NCI-H774 (cell line): ENCODE measurements at regions not wholly inside any gene's neighbourhood (a gene's known extent, or its start where the extent isn't known, plus 50 kb on each side); places are given as distances from the start of the nearest gene placed in this dataset.
"Not testable (repeated sequence)": the region's sequence is repeated elsewhere in the genome, so short reads cannot be mapped to it uniquely, and the experiment has no call there.

Experiments
- DNase-seq: peaks from one replicate; lab custom pipeline; 2025; lab: John Stamatoyannopoulos, UW

GRCh38 chr16:16448423-16448822 lies 69.5 kb downstream of the NPIPA7 start:
- not testable (repeated sequence) for DNase-seq

DNA sequence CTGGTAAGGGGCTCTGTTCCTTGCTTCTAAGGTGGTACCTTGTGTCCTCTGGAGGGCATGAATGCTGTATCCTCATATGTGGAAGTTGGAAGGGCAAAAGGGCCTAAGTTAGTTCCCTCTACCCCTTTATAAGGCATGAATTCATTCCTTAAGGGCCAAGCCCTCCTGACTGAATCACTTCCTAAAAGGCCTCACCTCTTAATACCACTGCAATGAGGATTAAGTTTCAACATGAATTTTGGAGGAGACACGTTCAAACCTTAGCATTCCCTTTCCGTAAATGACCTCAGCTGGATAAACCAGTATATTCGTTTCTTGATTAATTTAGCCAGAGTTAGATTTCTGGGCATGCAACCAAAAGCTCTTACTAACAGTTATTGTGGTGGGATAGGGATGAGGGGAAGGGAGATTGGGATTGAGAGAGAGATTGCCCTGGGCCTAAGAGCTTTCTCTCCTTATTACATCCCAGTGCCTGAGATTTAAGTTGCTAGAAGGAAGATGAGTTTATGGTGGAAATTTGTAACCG lies 70.8 kb downstream of the NPIPA7 start:
- not testable (repeated sequence) for DNase-seq

DNA sequence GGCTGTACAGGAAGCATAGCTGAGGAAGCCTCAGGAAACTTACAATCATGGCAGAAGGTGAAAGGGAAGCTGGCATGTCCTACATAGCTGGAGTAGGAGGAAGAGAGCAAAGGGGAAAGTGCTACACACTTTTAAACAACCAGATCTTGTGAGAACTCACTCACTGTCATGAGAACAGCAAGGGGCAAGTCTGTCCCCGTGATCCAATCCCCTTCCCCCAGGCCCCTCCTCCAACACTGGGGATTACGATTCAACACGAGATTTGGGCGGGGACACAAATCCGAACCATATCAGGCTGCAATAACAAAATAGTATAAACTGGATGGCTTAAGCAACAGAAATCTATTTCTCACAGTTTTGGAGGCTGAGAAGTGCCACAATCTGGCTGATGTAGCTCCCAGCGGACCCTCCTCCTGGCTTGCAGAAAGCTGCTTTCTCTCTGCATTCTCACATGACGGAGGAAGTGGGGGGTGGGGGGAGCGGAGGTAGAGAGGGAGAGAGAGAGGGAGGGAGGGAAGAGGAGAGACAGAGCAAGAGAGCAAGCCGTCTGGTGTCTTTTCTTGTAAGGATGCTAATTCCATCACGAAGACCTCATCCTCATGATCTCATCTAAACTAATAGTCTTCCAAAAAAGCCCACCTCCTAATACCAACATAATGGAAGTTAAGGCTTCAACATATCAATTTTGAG lies 72.9 kb downstream of the NPIPA7 start:
- not testable (repeated sequence) for DNase-seq

- not testable (repeated sequence) for DNase-seq
Observed at GRCh38 chr16:16458579-16458978, 79.6 kb downstream of the NPIPA7 start.

DNA sequence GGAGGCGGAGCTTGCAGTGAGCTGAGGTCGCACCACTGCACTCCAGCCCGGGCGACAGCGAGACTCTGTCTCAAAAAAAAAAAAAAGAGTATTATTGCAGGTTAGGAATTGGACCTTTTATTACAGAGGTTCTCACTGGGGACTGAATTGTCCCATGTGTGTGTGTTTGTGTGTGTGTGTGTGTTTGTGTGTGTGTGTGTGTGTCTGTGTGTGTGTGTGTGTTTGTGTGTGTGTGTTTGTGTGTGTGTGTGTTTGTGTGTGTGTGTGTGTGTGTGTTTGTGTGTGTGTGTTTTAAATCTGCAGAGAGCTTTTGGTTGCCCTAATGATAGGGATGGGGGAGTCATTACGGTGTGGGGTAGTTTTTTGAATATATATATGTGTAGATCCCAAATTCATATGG lies 84.9 kb downstream of the NPIPA7 start:
- not testable (repeated sequence) for DNase-seq

- not testable (repeated sequence) for DNase-seq
Observed at GRCh38 chr16:16488919-16489318, 110.0 kb downstream of the NPIPA7 start.

- DNase-seq: not testable (repeated sequence)
Observed at GRCh38 chr16:16489466-16489865, 110.5 kb downstream of the NPIPA7 start.

DNA sequence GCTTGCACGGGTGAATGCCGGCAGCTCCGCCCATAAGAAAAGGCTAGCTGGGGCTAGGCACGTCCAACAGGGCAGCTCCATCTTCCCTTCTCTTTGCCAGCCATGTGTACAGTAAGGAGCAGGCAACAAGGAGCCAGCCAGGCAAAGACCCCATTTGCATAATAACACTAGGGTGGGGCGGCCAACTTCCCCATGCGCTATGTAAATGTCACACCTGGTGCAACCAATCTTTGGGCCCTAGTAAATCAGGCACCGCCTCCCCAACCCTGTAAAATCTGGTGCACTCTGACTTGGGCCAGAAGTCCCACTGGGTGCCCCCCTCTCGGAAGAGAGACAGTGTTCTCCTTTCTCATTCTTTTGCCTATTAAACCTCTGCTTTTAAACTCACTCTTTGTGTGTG lies 115.2 kb downstream of the NPIPA7 start:
- not testable (repeated sequence) for DNase-seq

GRCh38 chr16:16494998-16495397 lies 116.1 kb downstream of the NPIPA7 start:
- not testable (repeated sequence) for DNase-seq

DNA sequence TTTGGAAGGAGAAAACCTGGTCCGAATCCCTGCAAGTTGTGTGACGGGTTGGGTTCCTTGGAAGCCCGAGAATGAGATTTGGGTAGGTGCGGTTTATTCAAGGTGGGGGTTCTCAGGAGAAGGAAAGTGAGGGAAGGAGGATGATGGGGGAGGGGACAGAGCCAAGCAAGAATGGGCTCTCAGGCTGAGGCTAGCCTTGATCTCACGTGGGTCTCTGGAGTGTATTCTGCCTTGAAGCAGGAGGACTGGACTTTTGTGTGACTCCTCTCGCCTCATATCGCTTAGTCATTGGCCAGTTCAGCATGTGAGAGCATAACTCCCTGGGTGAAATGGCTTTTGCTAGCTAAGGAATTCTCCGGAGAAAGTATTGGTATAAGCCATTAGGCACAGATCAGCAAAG lies 120.9 kb downstream of the NPIPA7 start:
- not testable (repeated sequence) for DNase-seq

- DNase-seq: not testable (repeated sequence)
Observed at GRCh38 chr16:16507041-16507440, 128.1 kb downstream of the NPIPA7 start.

DNA sequence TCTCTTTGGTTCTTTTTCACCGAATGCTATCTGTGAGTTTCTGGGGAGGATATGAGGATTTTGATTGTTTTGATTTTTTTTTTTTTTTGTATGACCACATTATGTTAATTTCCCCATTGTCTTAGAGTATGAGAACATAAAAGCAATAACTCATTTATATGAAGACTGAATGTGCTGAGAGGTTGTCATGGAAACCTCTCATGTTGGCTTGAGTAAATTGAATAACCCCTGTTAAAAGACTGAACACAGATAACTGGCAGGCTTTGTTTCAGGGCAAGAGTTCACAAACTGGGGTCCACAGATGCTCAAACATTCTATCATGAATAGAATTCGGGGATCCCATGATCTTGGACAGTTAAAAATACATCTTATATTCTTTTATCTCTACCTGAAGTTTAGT lies 129.4 kb downstream of the NPIPA7 start:
- not testable (repeated sequence) for DNase-seq

- not testable (repeated sequence) for DNase-seq
Observed at GRCh38 chr16:16519395-16519794, 140.5 kb downstream of the NPIPA7 start.

DNA sequence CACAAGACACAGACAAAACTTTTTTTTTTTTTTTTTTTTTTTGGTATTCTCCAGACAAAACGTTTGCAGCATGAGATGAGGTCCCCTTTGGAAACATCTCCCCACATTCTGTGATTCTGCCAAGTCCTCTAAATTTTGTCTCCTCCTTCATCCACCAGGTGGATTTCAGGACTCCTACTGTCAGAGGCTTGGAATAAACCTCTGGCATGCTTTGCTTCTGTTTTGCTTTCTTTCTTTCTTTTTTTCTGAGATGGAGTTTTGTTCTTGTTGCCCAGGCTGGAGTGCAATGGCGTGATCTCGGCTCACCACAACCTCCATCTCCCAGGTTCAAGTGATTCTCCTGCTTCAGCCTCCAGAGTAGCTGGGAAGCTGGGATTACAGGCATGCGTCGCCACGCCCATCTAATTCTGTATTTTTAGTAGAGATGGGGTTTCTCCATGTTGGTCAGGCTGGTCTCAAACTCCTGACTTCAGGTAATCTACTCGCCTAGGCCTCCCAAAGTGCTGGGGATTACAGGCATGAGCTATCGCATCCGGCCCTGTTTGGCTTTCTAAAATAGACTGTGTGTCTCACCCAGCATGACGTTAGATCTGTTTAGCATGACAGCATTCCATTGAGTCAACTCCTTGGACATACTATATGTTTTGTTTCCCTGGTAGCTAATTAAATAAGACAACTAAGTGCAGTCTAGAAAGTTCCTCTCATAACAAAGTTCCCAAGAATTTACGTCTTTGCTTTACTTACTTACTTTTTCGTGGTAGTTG lies 142.5 kb downstream of the NPIPA7 start:
- DNase-seq: not testable (repeated sequence)

DNA sequence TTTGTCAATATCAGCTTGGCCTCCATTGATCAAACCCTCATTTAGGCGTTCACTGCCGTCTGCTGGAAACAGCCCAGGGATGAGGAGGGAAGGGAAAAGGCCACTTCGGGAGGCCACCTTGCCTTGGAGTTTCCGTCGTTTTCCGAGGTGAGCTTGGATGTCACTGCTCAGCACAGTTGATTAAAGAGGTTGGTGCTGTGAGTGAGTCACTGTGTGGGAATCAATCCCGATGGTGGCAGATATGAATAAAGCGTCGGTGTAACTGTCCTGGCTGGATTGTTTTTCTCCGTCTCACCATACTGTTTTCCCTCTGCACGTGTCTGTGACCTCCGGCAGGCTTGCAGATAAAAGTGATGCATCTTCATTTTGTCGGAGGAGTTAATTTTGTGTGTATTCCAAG lies 148.1 kb downstream of the NPIPA7 start:
- DNase-seq: not testable (repeated sequence)

GRCh38 chr16:16530744-16531143 lies 151.8 kb downstream of the NPIPA7 start:
- DNase-seq: not testable (repeated sequence)

GRCh38 chr16:16535565-16535964 lies 156.6 kb downstream of the NPIPA7 start:
- not testable (repeated sequence) for DNase-seq

DNA sequence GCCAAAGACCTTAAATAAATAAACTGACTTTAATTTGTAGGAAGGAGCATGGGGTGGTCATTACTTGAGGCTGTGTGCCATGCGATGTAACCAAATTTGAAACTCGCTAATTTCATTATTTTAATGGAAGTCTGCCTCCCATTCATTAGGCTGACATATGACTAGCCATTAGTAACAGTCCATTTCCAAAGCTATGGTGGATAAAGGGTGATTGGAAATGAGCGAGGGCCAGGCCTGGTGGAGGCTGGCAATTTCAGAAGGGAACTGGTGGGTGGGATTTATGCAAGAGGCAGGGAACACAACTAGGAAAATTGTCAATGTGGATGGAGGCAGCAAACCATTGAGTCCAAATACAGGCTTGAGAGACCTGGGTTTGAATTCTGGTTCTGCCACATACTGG lies 157.2 kb downstream of the NPIPA7 start:
- not testable (repeated sequence) for DNase-seq

DNA sequence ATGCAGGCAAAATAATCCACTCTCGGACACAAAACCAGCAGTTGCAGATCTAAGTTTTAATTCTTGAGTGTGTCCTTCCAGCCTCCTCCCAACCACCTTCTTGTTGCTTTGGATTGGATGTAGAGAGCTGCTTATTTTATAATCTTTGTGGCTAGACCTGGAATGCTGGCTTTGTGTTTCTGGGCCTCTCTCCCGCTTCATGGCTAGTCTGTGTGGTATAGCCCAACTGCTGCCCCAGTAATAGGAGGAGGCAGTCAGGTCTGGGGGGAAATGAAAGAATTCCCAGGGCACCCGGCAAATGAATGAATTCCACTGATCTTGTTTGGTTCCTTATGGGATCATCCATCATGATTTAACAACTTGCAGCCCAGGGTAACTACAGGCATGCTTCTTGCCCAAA lies 170.8 kb downstream of the NPIPA7 start:
- DNase-seq: not testable (repeated sequence)

- DNase-seq: not testable (repeated sequence)
Observed at GRCh38 chr16:16550824-16551223, 171.9 kb downstream of the NPIPA7 start.

- not testable (repeated sequence) for DNase-seq
Observed at GRCh38 chr16:16552819-16553340, 173.9 kb downstream of the NPIPA7 start.

GRCh38 chr16:16559179-16559740 lies 180.3 kb downstream of the NPIPA7 start:
- not testable (repeated sequence) for DNase-seq
